Ectodermal cell (in vitro differentiated cells): ENCODE measurements at regions not wholly inside any gene's neighbourhood (a gene's known extent, or its start where the extent isn't known, plus 50 kb on each side); places are given as distances from the start of the nearest gene placed in this dataset.

Experiments used
- H3K27ac ChIP-seq: 2 replicates; pipeline ENCODE4 v1.7.0; 2013; ENCODE audit warnings: mild to moderate bottlenecking, low read depth, low read length; ENCODE audit not compliant: insufficient read depth, poor library complexity, severe bottlenecking
- H3K27me3 ChIP-seq: 2 replicates; pipeline ENCODE4 v1.7.0; 2013; ENCODE audit warnings: mild to moderate bottlenecking, low read length; ENCODE audit not compliant: insufficient read depth, control insufficient read depth, poor library complexity, severe bottlenecking
- H3K36me3 ChIP-seq: one replicate; pipeline ENCODE4 v1.7.0; 2013; ENCODE audit warnings: low read length; ENCODE audit not compliant: control insufficient read depth, insufficient read depth
- H3K4me1 ChIP-seq: one replicate; pipeline ENCODE4 v1.7.0; 2013; ENCODE audit warnings: low read length; ENCODE audit not compliant: control insufficient read depth, insufficient read depth
- H3K4me3 ChIP-seq: 2 replicates; pipeline ENCODE4 v1.7.0; 2013; ENCODE audit warnings: low read depth, low read length, control low read depth; ENCODE audit not compliant: insufficient read depth
- H3K9me3 ChIP-seq: 2 replicates; pipeline ENCODE4 v1.7.0; 2013; ENCODE audit warnings: mild to moderate bottlenecking, low read length, moderate library complexity; ENCODE audit not compliant: control insufficient read depth
- WGBS, 2 experiments: methylation state at CpG; one replicate each; pipeline ENCODE4 v1.1.7; 2013; ENCODE audit warnings: missing lambda C conversion rate in 2 of 2; 5-methylcytosine and 5-hydroxymethylcytosine counted together

DNA sequence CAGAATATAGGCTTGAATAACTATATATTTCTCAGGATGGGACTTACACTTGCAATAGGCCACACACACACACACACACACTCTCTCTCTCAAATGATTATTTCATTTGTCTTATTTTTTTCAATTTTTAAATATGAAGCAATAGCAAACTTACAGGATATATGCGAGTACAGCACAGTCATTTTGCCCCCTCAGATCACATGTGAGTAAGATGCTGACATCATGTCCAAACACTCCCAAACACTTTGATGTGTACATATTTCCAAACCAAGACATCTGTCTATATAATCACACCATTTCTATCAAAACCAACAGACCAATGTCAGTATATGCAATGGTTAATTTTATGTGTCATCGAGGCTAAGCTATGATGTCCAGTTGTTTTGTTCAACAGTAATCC, 1535.9 kb upstream of the FLRT2 start:
- no peak overlapping the region for H3K4me3 ChIP-seq
- no peaks in the 10 kb centered on the region for H3K9me3 ChIP-seq
- 85 to 92% methylated on average over 1 to 2 of the region's 2 CpGs for WGBS, 2 experiments
- no peaks in the 10 kb centered on the region for H3K36me3 ChIP-seq
- H3K27ac ChIP-seq: no peak overlapping the region
- no peaks in the 10 kb centered on the region for H3K4me1 ChIP-seq
- H3K27me3 ChIP-seq: no peaks in the 10 kb centered on the region

GRCh38 chr14:84001023-84001422, 1528.9 kb upstream of the FLRT2 start:
- Histone ChIP-seq H3K36me3 (no peaks in the 10 kb centered on the region), H3K4me1 (no peaks in the 10 kb centered on the region), H3K27ac (no peak overlapping the region), H3K27me3 (no peaks in the 10 kb centered on the region), H3K4me3 (no peak overlapping the region), H3K9me3 (no peaks in the 10 kb centered on the region)
- WGBS, 2 experiments: 94 to 97% methylated on average over 3 of the region's 3 CpGs

- Histone ChIP-seq H3K4me1 (no peaks in the 10 kb centered on the region), H3K27ac (no peak overlapping the region), H3K36me3 (no peaks in the 10 kb centered on the region), H3K27me3 (no peaks in the 10 kb centered on the region), H3K9me3 (no peaks in the 10 kb centered on the region), H3K4me3 (no peak overlapping the region)
These were observed 1526.6 kb upstream of the FLRT2 start for GRCh38 chr14:84003346-84003745.

GRCh38 chr14:84006643-84007155, 1523.2 kb upstream of the FLRT2 start:
- Histone ChIP-seq H3K27me3 (no peaks in the 10 kb centered on the region), H3K9me3 (no peaks in the 10 kb centered on the region), H3K36me3 (no peaks in the 10 kb centered on the region), H3K27ac (no peak overlapping the region), H3K4me1 (no peaks in the 10 kb centered on the region), H3K4me3 (no peak overlapping the region)
- 87 to 93% methylated on average over 3 of the region's 3 CpGs for WGBS, 2 experiments

DNA sequence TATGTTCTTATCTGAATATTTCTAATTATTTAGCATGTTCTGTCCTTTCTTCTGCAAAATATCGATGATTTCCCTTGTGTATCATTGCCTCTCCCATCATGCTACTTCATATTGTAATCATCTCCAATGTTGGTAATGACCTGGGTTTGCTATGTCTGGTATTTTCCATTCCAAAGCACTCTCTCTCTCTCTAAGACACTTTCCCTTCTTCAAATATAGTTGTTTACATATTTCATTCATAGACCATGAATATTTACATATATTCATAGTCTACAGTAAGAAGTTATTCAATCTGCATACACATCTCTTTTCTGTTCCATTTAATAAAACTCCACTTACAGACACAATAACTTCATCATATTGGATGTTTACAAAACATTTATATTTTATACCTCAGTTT, 1516.5 kb upstream of the FLRT2 start:
- 90% methylated on average over 1 of the region's 1 CpG; no CpG with 5 or more reads in 1 of the 2 experiments for WGBS, 2 experiments
- Histone ChIP-seq H3K27me3 (no peaks in the 10 kb centered on the region), H3K27ac (no peak overlapping the region), H3K4me3 (no peak overlapping the region), H3K9me3 (no peaks in the 10 kb centered on the region), H3K36me3 (no peaks in the 10 kb centered on the region), H3K4me1 (no peaks in the 10 kb centered on the region)

- Histone ChIP-seq H3K4me1 (no peaks in the 10 kb centered on the region), H3K9me3 (no peaks in the 10 kb centered on the region), H3K36me3 (no peaks in the 10 kb centered on the region), H3K27ac (no peak overlapping the region), H3K27me3 (no peaks in the 10 kb centered on the region), H3K4me3 (no peak overlapping the region)
- 94 to 96% methylated on average over 7 of the region's 7 CpGs for WGBS, 2 experiments
These were observed 1512.4 kb upstream of the FLRT2 start for GRCh38 chr14:84017495-84017894.

- H3K9me3 ChIP-seq: no peaks in the 10 kb centered on the region
- H3K4me3 ChIP-seq: no peak overlapping the region
These were observed 1508.5 kb upstream of the FLRT2 start for GRCh38 chr14:84021433-84021832.

GRCh38 chr14:84024231-84024820, 1505.6 kb upstream of the FLRT2 start:
- Histone ChIP-seq H3K4me3 (no peak overlapping the region), H3K36me3 (no peaks in the 10 kb centered on the region), H3K9me3 (no peaks in the 10 kb centered on the region), H3K27me3 (no peaks in the 10 kb centered on the region), H3K27ac (no peak overlapping the region), H3K4me1 (no peaks in the 10 kb centered on the region)
- WGBS, 2 experiments: 97% methylated on average over 6 of the region's 6 CpGs

More at GRCh38 chr14:84021433-84021832, 1508.5 kb upstream of the FLRT2 start:
- Histone ChIP-seq H3K36me3 (no peaks in the 10 kb centered on the region), H3K27ac (no peak overlapping the region), H3K27me3 (no peaks in the 10 kb centered on the region), H3K4me1 (no peaks in the 10 kb centered on the region)

DNA sequence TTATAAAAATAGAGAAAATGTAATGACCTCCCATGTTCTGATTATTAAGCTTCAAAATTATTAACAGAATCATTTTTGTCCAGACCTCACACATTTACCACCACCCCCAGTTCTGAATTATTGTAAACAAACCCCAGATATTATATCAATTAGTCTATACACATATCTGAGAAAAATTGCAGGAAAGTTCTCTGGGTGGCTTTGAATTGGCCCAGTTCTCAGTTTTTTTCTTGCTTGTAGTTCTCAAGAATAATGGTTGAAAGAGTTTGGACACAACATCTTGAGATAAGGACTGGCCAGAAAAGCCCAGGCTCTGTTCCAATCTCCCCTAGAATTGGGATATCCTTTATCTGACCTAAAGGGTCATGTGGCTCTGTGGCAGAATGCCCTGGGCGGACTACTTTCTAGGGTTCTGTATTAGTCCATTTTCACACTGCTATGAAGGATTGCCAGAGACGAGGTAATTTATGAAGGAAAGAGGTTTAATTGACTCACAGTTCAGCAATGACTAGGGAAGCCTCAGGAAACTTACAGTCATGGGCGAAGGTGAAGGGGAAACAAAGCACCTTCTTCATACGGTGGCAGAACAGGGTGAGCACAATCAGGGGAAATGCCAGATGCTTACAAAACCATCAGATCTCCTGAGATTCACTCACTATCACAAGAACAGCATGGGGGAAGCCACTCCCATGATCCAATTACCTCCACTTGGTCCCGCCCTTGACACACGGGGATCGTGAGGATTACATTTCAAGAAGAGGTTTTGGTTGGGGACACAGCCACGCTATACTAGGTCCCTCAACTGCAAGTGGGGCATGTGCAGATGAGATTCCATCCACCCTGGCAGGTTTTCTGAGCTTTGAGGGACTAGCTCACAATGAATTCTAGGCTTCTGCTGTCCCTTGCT, 1504.6 kb upstream of the FLRT2 start:
- no peak overlapping the region for H3K4me3 ChIP-seq
- no peaks in the 10 kb centered on the region for H3K9me3 ChIP-seq
- H3K27me3 ChIP-seq: no peaks in the 10 kb centered on the region
- no peaks in the 10 kb centered on the region for H3K36me3 ChIP-seq
- H3K27ac ChIP-seq: no peak overlapping the region
- WGBS, 2 experiments: 92 to 94% methylated on average over 8 of the region's 8 CpGs
- no peaks in the 10 kb centered on the region for H3K4me1 ChIP-seq

DNA sequence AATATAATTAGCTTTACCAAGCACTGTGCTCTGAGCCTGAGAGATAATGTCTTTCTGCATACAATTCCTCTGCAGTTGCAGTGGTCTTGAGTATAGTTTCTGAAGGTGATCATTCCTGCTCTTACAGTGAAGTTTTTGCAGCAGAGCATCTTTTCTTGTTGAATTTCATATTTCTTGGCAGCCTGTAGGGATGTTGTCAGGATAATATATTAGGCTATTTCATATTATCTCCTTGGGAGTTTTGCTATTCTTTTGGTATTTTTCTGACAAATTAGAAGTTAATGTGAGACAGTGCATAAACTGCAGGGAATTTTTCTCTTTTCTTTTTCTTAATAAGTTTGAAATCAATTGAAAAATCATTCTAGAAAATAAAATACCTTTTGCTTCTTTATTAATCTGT, 1502.6 kb upstream of the FLRT2 start:
- H3K4me3 ChIP-seq: no peak overlapping the region
- no peaks in the 10 kb centered on the region for H3K27me3 ChIP-seq
- no peaks in the 10 kb centered on the region for H3K4me1 ChIP-seq
- no peaks in the 10 kb centered on the region for H3K9me3 ChIP-seq
- no peak overlapping the region for H3K27ac ChIP-seq
- no peaks in the 10 kb centered on the region for H3K36me3 ChIP-seq
